ENCODE measurements at regions not wholly inside any gene's neighbourhood (a gene's known extent, or its start where the extent isn't known, plus 50 kb on each side); places are given as distances from the start of the nearest gene placed in this dataset.

GRCh38 chr5:124678922-124679519 lies 67.4 kb downstream of the ZNF608 start:
- TF ChIP-seq EP300 (IDR thresholded peaks at IDR 0.05) (no peak), POLR2A (IDR thresholded peaks at IDR 0.05) (no peak)
